CD1c-positive myeloid dendritic cell (primary cell): ENCODE measurements at regions not wholly inside any gene's neighbourhood (a gene's known extent, or its start where the extent isn't known, plus 50 kb on each side); places are given as distances from the start of the nearest gene placed in this dataset.

Experiments used
- DNase-seq: peaks from one replicate; pipeline ENCODE4 v3.0.0-alpha.2; 2016; ENCODE audit errors: extremely low spot score

GRCh38 chrX:2608638-2609430 lies 82.3 kb upstream of the CD99 start:
- peak; percentile 91 for DNase-seq

- no peak for DNase-seq
These were observed 84.0 kb upstream of the CD99 start for GRCh38 chrX:2607113-2607512.

- no peak for DNase-seq
These were observed 90.5 kb upstream of the CD99 start for GRCh38 chrX:2600564-2600963.

GRCh38 chrX:2596555-2597255 lies 94.4 kb upstream of the CD99 start:
- DNase-seq: no peak

- DNase-seq: no peak
These were observed 95.0 kb upstream of the CD99 start for GRCh38 chrX:2596045-2596444.

- no peak for DNase-seq
These were observed 94.5 kb upstream of the DHRSX start for GRCh38 chrX:2595258-2595657.

GRCh38 chrX:2594491-2594890 lies 93.7 kb upstream of the DHRSX start:
- DNase-seq: no peak

GRCh38 chrX:2592279-2592678 lies 91.5 kb upstream of the DHRSX start:
- DNase-seq: no peak

- no peak for DNase-seq
These were observed 88.6 kb upstream of the DHRSX start for GRCh38 chrX:2589186-2590020.

GRCh38 chrX:2588049-2588448 lies 87.3 kb upstream of the DHRSX start:
- no peak for DNase-seq

GRCh38 chrX:2587146-2587545 lies 86.4 kb upstream of the DHRSX start:
- no peak for DNase-seq

GRCh38 chrX:2585158-2585470 lies 84.3 kb upstream of the DHRSX start:
- DNase-seq: no peak

GRCh38 chrX:2584251-2585157 lies 83.7 kb upstream of the DHRSX start:
- no peak for DNase-seq

GRCh38 chrX:2583194-2584162 lies 82.7 kb upstream of the DHRSX start:
- DNase-seq: no peak

- no peak for DNase-seq
These were observed 81.9 kb upstream of the DHRSX start for GRCh38 chrX:2582667-2583066.

- DNase-seq: no peak
These were observed 80.5 kb upstream of the DHRSX start for GRCh38 chrX:2581296-2581695.

- no peak for DNase-seq
These were observed 78.1 kb upstream of the DHRSX start for GRCh38 chrX:2578864-2579263.

- DNase-seq: no peak
These were observed 77.2 kb upstream of the DHRSX start for GRCh38 chrX:2577844-2578466.

- DNase-seq: no peak
These were observed 76.0 kb upstream of the DHRSX start for GRCh38 chrX:2576793-2577192.

- no peak for DNase-seq
These were observed 73.5 kb upstream of the DHRSX start for GRCh38 chrX:2574271-2574670.
